GM18909 (cell line): ENCODE measurements at regions not wholly inside any gene's neighbourhood (a gene's known extent, or its start where the extent isn't known, plus 50 kb on each side); places are given as distances from the start of the nearest gene placed in this dataset.
"Not testable (repeated sequence)": the region's sequence is repeated elsewhere in the genome, so short reads cannot be mapped to it uniquely, and the experiment has no call there.

ENCODE experiments used
- ATAC-seq: cut with Tn5 transposase; IDR thresholded peaks from one replicate; pipeline ENCODE4 v1.9.1; 2021; ENCODE audit warnings: mild to moderate bottlenecking; ENCODE audit not compliant: unreplicated experiment, poor library complexity

GRCh38 chr2:22002066-22002465 is 878.3 kb downstream of the TDRD15 start:
- no peak for ATAC-seq

- ATAC-seq: no peak
Measured at GRCh38 chr2:22003270-22003669, 879.5 kb downstream of the TDRD15 start.

- ATAC-seq: no peak
Measured at GRCh38 chr2:22011048-22011447, 887.3 kb downstream of the TDRD15 start.

GRCh38 chr2:22020091-22020742 is 896.4 kb downstream of the TDRD15 start:
- ATAC-seq: no peak

- ATAC-seq: no peak
Measured at GRCh38 chr2:22027345-22028005, 903.7 kb downstream of the TDRD15 start.

- no peak for ATAC-seq
Measured at GRCh38 chr2:22035361-22035830, 911.6 kb downstream of the TDRD15 start.

GRCh38 chr2:22037274-22037673 is 913.5 kb downstream of the TDRD15 start:
- ATAC-seq: no peak

GRCh38 chr2:22043784-22044183 is 920.0 kb downstream of the TDRD15 start:
- no peak for ATAC-seq

GRCh38 chr2:22055784-22056620 is 932.2 kb downstream of the TDRD15 start:
- ATAC-seq: no peak

GRCh38 chr2:22056621-22057132 is 932.9 kb downstream of the TDRD15 start:
- no peak for ATAC-seq

- no peak for ATAC-seq
Measured at GRCh38 chr2:22062679-22063078, 938.9 kb downstream of the TDRD15 start.

GRCh38 chr2:22076454-22076853 is 952.7 kb downstream of the TDRD15 start:
- ATAC-seq: no peak

- ATAC-seq: no peak
Measured at GRCh38 chr2:22078701-22079100, 954.9 kb downstream of the TDRD15 start.

- ATAC-seq: no peak
Measured at GRCh38 chr2:22079583-22079982, 955.8 kb downstream of the TDRD15 start.

- no peak for ATAC-seq
Measured at GRCh38 chr2:22086726-22087125, 963.0 kb downstream of the TDRD15 start.

- not testable (repeated sequence) for ATAC-seq
Measured at GRCh38 chr2:22103617-22104016, 979.8 kb downstream of the TDRD15 start.

GRCh38 chr2:22110244-22110651 is 986.5 kb downstream of the TDRD15 start:
- ATAC-seq: no peak

GRCh38 chr2:22124003-22124402 is 1000.2 kb downstream of the TDRD15 start:
- no peak for ATAC-seq

GRCh38 chr2:22126106-22126505 is 1002.3 kb downstream of the TDRD15 start:
- no peak for ATAC-seq

GRCh38 chr2:22126978-22127377 is 1003.2 kb downstream of the TDRD15 start:
- ATAC-seq: no peak

- no peak for ATAC-seq
Measured at GRCh38 chr2:22134421-22134820, 1010.7 kb downstream of the TDRD15 start.
